GM10248 (cell line): ENCODE measurements at regions not wholly inside any gene's neighbourhood (a gene's known extent, or its start where the extent isn't known, plus 50 kb on each side); places are given as distances from the start of the nearest gene placed in this dataset.

Source experiments
- CTCF ChIA-PET: fragments of 300-600 bp; sonication (Branson Sonifier 250); formaldehyde crosslinking; extraction: SDS; loops from one replicate; lab custom pipeline; 2021; ENCODE audit warnings: antibody characterized with exemption; lab: Yijun Ruan, JAX
- POLR2A ChIA-PET: fragments of 350-650 bp; sonication (Branson Sonifier 250); formaldehyde crosslinking; extraction: SDS; loops from one replicate; lab custom pipeline; 2020; ENCODE audit warnings: antibody characterized with exemption; lab: Yijun Ruan, JAX
- DNase-seq: peaks from one replicate; pipeline ENCODE4 v3.0.0; 2012; ENCODE audit errors: extremely low spot score
- CTCF ChIP-seq: IDR thresholded peaks from 2 replicates; pipeline ENCODE4 v1.5.1; 2012; ENCODE audit warnings: mild to moderate bottlenecking, low read depth; ENCODE audit errors: extremely low read depth, missing control alignments, control extremely low read depth

GRCh38 chr16:85356157-85356556 lies 243.9 kb upstream of the CIBAR2 start:
- TF ChIP-seq CTCF = no peak
- DNase-seq = no peak
- POLR2A ChIA-PET = no interaction called here
- CTCF ChIA-PET = interaction anchor here (1.2 kb wide), 1 partner anchor 16 kb away, joined by 3 read pairs; no protein-coding TSS in a partner anchor

- TF ChIP-seq CTCF = no peak
- no peak for DNase-seq
- POLR2A ChIA-PET = no interaction called here
- CTCF ChIA-PET = no interaction called here
Observed at GRCh38 chr16:85357323-85357722, 245.1 kb upstream of the CIBAR2 start.

- no peak for TF ChIP-seq CTCF
- ChIA-PET CTCF (no interaction called here), POLR2A (no interaction called here)
- DNase-seq = no peak
Observed at GRCh38 chr16:85357924-85358505, 245.7 kb upstream of the CIBAR2 start.

GRCh38 chr16:85358704-85359146 lies 246.5 kb upstream of the CIBAR2 start:
- ChIA-PET CTCF (interaction anchor here (0.8 to 1.2 kb wide), 2 partner anchors 11 to 69 kb away, joined by 3 to 4 read pairs; no protein-coding TSS in a partner anchor), POLR2A (no interaction called here)
- DNase-seq = no peak
- TF ChIP-seq CTCF = no peak

GRCh38 chr16:85359147-85359822 lies 247.0 kb upstream of the CIBAR2 start:
- POLR2A ChIA-PET = no interaction called here

More at GRCh38 chr16:85359147-85359822, 247.0 kb upstream of the CIBAR2 start:
- DNase-seq = no peak
- no peak for TF ChIP-seq CTCF
- CTCF ChIA-PET = interaction anchor here (0.8 to 1.2 kb wide), 2 partner anchors 11 to 69 kb away, joined by 3 to 4 read pairs; no protein-coding TSS in a partner anchor
